ENCODE measurements at regions not wholly inside any gene's neighbourhood (a gene's known extent, or its start where the extent isn't known, plus 50 kb on each side); places are given as distances from the start of the nearest gene placed in this dataset.
A peak's percentile ranks its signal among the peaks of the same experiment; 100 is the strongest.
"Not testable (repeated sequence)": the region's sequence is repeated elsewhere in the genome, so short reads cannot be mapped to it uniquely, and the experiment has no call there.

- no peak for DNase-seq
Observed at GRCh38 chr11:26896719-26897118, 97.2 kb upstream of the FIBIN start.

GRCh38 chr11:26898799-26899198 lies 95.1 kb upstream of the FIBIN start:
- no peak for DNase-seq

- no peak for DNase-seq
Observed at GRCh38 chr11:26901162-26901561, 92.8 kb upstream of the FIBIN start.

- peak in 7 of 56 donors; percentile 3 to 18 (median 6) for DNase-seq
Observed at GRCh38 chr11:26904132-26904531, 89.8 kb upstream of the FIBIN start.

GRCh38 chr11:26904801-26905200 lies 89.1 kb upstream of the FIBIN start:
- no peak for DNase-seq

GRCh38 chr11:26905368-26905767 lies 88.5 kb upstream of the FIBIN start:
- peak in 10 of 56 donors; percentile 1 to 39 (median 6) for DNase-seq

- no peak for DNase-seq
Observed at GRCh38 chr11:26909515-26909914, 84.4 kb upstream of the FIBIN start.

- DNase-seq: no peak
Observed at GRCh38 chr11:26909991-26910591, 83.8 kb upstream of the FIBIN start.

- DNase-seq: no peak
Observed at GRCh38 chr11:26914968-26915367, 78.9 kb upstream of the FIBIN start.

- DNase-seq: no peak
Observed at GRCh38 chr11:26916805-26917204, 77.1 kb upstream of the FIBIN start.

GRCh38 chr11:26928582-26928981 lies 65.3 kb upstream of the FIBIN start:
- no peak for DNase-seq

- no peak for DNase-seq
Observed at GRCh38 chr11:26929806-26930517, 64.0 kb upstream of the FIBIN start.

- no peak for DNase-seq
Observed at GRCh38 chr11:26930518-26931247, 63.2 kb upstream of the FIBIN start.

- peak in 6 of 56 donors; percentile 2 to 23 (median 8) for DNase-seq
Observed at GRCh38 chr11:26931248-26931631, 62.7 kb upstream of the FIBIN start.

- no peak for DNase-seq
Observed at GRCh38 chr11:26931881-26932280, 62.0 kb upstream of the FIBIN start.

GRCh38 chr11:26936109-26936508 lies 57.8 kb upstream of the FIBIN start:
- DNase-seq: no peak

- DNase-seq: no peak
Observed at GRCh38 chr11:26937386-26937785, 56.5 kb upstream of the FIBIN start.

GRCh38 chr11:26940501-26940900 lies 53.4 kb upstream of the FIBIN start:
- DNase-seq: not testable (repeated sequence)

- DNase-seq: no peak
Observed at GRCh38 chr11:26942356-26942755, 51.6 kb upstream of the FIBIN start.

GRCh38 chr11:26943636-26944035 lies 50.3 kb upstream of the FIBIN start:
- no peak for DNase-seq

All from amygdala (tissue), 56 donors.